Hepatocyte (in vitro differentiated cells): ENCODE measurements at regions not wholly inside any gene's neighbourhood (a gene's known extent, or its start where the extent isn't known, plus 50 kb on each side); places are given as distances from the start of the nearest gene placed in this dataset.

Source experiments
- CTCF ChIP-seq: fragments of 200-600 bp; sonication (generic); IDR thresholded peaks from 2 replicates; pipeline ENCODE4 v1.5.1; 2016; ENCODE audit warnings: antibody characterized with exemption, mild to moderate bottlenecking; ENCODE audit not compliant: poor library complexity
- EZH2 ChIP-seq: fragments of 200-600 bp; sonication (generic); IDR thresholded peaks from 2 replicates; pipeline ENCODE4 v1.6.1; 2016; ENCODE audit warnings: antibody characterized with exemption, mild to moderate bottlenecking, borderline replicate concordance

- TF ChIP-seq CTCF (no peak), EZH2 (no peak)
Measured at GRCh38 chr17:34167354-34167753, 87.7 kb upstream of the CCL2 start.
